Activated naive CD4-positive, alpha-beta T cell treated with anti-CD3 and anti-CD28 coated beads, Interleukin-2, amount 50 U/mL, for 16 hours (primary cell): ENCODE measurements at regions not wholly inside any gene's neighbourhood (a gene's known extent, or its start where the extent isn't known, plus 50 kb on each side); places are given as distances from the start of the nearest gene placed in this dataset.
A peak's percentile ranks its signal among the peaks of the same experiment; 100 is the strongest.

Source experiments
- DNase-seq: peaks from one replicate; pipeline ENCODE4 v3.0.0-alpha.2; 2020

DNA sequence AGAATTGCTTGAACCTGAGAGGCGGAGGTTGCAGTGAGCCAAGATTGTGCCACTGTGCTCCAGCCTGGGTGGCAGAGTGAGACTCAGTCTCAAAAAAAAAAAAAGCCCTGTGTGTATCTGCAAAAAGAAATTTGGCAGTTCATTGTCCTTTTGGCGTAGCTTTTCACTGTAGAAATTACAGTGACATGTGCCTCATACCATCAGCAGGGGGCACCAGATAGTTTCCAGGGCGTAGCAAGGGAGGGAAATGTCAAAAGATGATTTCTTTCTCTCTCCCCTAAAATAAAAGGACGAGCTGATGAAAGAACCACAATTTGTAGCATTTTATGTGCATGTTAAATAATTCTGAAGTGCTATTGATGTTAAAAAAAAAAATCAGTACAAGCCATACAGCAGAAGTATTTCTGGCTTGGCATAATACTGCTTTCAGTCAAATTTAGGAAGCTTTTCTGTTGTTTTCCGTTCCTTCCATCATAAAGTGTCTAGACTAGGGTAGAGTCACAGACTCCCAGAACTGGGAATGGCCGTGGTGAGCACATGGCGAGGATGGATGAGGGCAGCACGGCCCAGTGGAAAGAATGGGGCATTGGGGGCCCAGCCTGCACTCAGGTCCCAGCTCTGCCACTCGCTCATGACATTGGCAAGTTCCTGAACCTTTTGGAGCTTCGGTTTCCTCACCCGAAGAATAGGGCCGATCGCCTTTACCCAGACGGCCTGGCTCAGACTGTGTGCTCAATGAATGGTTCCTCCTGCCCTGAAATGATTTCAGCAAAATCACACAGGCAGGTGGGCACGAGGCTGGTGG, 59.8 kb upstream of the RPH3AL start:
- DNase-seq = peak; percentile 68

DNA sequence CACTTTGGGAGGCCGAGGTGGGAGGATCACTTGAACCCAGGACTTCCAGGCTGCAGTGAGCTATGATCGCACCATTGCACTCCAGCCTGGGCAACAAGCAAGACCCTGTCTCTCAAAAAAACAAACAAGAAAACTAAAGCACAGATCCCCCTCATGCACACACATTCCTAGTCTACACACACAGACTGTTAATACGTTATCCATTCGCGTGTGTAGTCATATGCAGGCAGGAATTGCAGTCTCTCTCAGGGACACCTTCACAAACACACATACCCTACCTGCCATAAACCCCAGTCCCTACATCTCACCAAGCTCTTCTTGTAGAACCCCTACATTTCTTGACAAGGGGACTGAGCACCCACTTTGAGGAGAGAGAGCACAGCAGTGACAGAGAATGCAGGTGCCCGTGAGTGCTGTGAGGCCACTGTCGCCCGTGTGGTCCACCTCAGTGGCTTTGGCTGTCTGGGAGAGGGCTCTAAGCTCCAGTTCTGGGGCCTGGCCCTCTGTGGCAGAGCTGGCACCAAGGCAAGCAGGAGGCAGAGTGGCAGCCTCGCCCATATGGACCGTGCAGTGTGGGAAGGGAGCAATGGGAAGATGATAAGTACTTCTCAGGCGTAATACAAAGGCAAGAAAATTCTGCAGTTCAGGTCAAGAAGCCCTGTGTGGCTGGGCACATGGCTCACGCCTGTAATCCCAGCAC, 59.0 kb upstream of the RPH3AL start:
- no peak for DNase-seq

GRCh38 chr17:410543-411401, 58.2 kb upstream of the RPH3AL start:
- DNase-seq = peak; percentile 63

GRCh38 chr17:409848-410542, 57.4 kb upstream of the RPH3AL start:
- peak; percentile 99 for DNase-seq

- no peak for DNase-seq
Observed at GRCh38 chr17:409308-409847, 56.8 kb upstream of the RPH3AL start.

DNA sequence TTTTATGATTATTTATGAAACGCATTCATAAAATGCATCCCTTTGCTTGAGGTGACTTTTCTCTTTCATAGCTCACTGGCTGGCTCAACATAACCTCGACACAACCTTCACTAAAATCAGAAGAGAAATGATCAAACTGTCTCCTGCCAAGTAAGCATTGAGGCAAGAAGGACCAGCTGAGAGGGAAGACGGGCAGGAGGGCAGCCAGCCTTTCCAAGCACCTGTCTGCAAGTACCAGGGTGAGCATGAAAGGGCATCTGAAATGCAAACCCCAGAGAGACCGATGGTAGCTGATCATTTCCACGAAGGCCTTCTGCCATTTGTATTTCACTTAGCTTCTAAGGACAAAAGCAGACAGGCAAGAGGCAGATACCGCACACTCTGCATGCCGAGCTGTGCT, 52.1 kb upstream of the RPH3AL start:
- no peak for DNase-seq
